OCI-LY7 (cell line): ENCODE measurements at regions not wholly inside any gene's neighbourhood (a gene's known extent, or its start where the extent isn't known, plus 50 kb on each side); places are given as distances from the start of the nearest gene placed in this dataset.

ENCODE experiments used
- BruUV-seq: library from RNA; stranded (reverse); fragments of 400-500 nt; replicated peaks from 2 replicates; lab custom pipeline; 2021; lab: Mats Ljungman, UMichigan
- CTCF ChIA-PET: fragments of 300-600 bp; sonication (Branson Sonifier 250); formaldehyde crosslinking; loops from one replicate; lab custom pipeline; 2022; ENCODE audit warnings: antibody characterized with exemption; ENCODE audit not compliant: unreplicated experiment; lab: Charles Lee
- POLR2A ChIA-PET: fragments of 300-600 bp; sonication (Branson Sonifier 250); formaldehyde crosslinking; loops from one replicate; lab custom pipeline; 2022; ENCODE audit warnings: antibody characterized with exemption; lab: Charles Lee
- DNase-seq: peaks from one replicate; pipeline ENCODE4 v3.0.0-alpha.2; 2015; ENCODE audit warnings: low spot score
- H2AFZ ChIP-seq: fragments of 200-600 bp; sonication (generic), shearing (Covaris generic); 2 replicates; pipeline ENCODE4 v1.6.1; 2014; ENCODE audit warnings: mild to moderate bottlenecking, antibody characterized with exemption, low read length, moderate library complexity
- H3K27ac ChIP-seq: fragments of 200-600 bp; sonication (generic); 2 replicates; pipeline ENCODE4 v1.5.1; 2014; ENCODE audit warnings: mixed run types, low read depth, mild to moderate bottlenecking, moderate library complexity, low read length, inconsistent platforms; ENCODE audit not compliant: poor library complexity, severe bottlenecking
- H3K36me3 ChIP-seq: fragments of 200-600 bp; sonication (generic); 2 replicates; pipeline ENCODE4 v1.6.1; 2014; ENCODE audit warnings: mild to moderate bottlenecking, antibody characterized with exemption, low read length, moderate library complexity, mixed read lengths; ENCODE audit not compliant: insufficient read depth
- H3K4me1 ChIP-seq: fragments of 200-600 bp; sonication (generic); 2 replicates; pipeline ENCODE4 v1.5.1; 2014; ENCODE audit warnings: mild to moderate bottlenecking, low read length; ENCODE audit not compliant: insufficient read depth, poor library complexity, severe bottlenecking
- H3K4me2 ChIP-seq: fragments of 200-600 bp; sonication (generic); 2 replicates; pipeline ENCODE4 v1.6.1; 2014; ENCODE audit warnings: mild to moderate bottlenecking, low read length
- H3K4me3 ChIP-seq: fragments of 200-600 bp; sonication (generic); 2 replicates; pipeline ENCODE4 v1.5.1; 2014; ENCODE audit warnings: mild to moderate bottlenecking, low read depth, low read length; ENCODE audit not compliant: poor library complexity, severe bottlenecking
- H3K79me2 ChIP-seq: fragments of 200-600 bp; sonication (generic); 2 replicates; pipeline ENCODE4 v1.6.1; 2016; ENCODE audit warnings: low read depth, mild to moderate bottlenecking, low read length, moderate library complexity, mixed read lengths; ENCODE audit not compliant: insufficient read depth
- H3K9me2 ChIP-seq: fragments of 200-600 bp; sonication (generic); 2 replicates; pipeline ENCODE4 v1.6.1; 2016; ENCODE audit warnings: mild to moderate bottlenecking, low read length, mixed read lengths; ENCODE audit not compliant: insufficient read depth
- H3K9me3 ChIP-seq: fragments of 200-600 bp; sonication (generic); 2 replicates; pipeline ENCODE4 v1.6.1; 2014; ENCODE audit warnings: mild to moderate bottlenecking, mixed run types, low read length, mixed read lengths
- H4K20me1 ChIP-seq: fragments of 200-600 bp; sonication (generic); 2 replicates; pipeline ENCODE4 v1.6.1; 2014; ENCODE audit warnings: mild to moderate bottlenecking, antibody characterized with exemption, low read length, moderate library complexity, mixed read lengths; ENCODE audit not compliant: insufficient read depth
- EZH2phosphoT487 ChIP-seq: fragments of 200-600 bp; sonication (generic); IDR thresholded peaks from 2 replicates; pipeline ENCODE4 v1.6.1; 2018; ENCODE audit warnings: low read depth, borderline replicate concordance, mild to moderate bottlenecking, mixed run types, antibody characterized with exemption, low read length, moderate library complexity, mixed read lengths
- intact Hi-C: fragments of 100-400 bp; cut with micrococcal nuclease; formaldehyde crosslinking; loops from one replicate; pipeline ENCODE4 v1.10.0; 2022; ENCODE audit not compliant: unreplicated experiment
- TF ChIP-seq, protein P1 (sequence below): fragments of 200-600 bp; sonication (generic); conservative IDR thresholded peaks from 2 replicates; pipeline ENCODE4 v1.5.1; 2014; ENCODE audit warnings: mild to moderate bottlenecking, antibody characterized with exemption, low read length, moderate library complexity, mixed read lengths

DNA sequence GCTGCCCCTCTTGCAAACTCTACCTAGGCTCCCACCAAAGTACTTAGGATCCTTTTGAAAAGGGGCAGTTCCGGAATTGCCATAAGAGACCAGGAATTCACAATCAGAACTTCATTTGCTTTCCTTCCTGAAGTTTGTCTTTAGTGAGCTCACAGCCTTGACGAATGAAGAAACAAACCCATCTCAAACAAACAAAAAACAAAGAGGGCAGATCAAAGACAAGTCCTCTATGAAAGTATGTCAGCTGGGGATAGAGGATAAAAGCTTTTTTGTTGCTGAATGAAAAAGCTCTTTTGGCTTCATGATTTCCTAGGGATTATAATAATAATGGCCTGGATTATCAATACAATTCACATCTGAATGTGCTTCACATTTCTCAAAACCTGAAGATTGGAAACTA is 357.9 kb upstream of the DUSP10 start:
- Histone ChIP-seq H3K4me2 (no peak overlapping the region), H3K36me3 (no peaks in the 10 kb centered on the region), H2AFZ (no peak overlapping the region), H3K27ac (no peak overlapping the region), H3K4me3 (no peak overlapping the region), H3K9me3 (no peaks in the 10 kb centered on the region), H4K20me1 (no peaks in the 10 kb centered on the region), H3K4me1 (no peaks in the 10 kb centered on the region), H3K9me2 (no peaks in the 10 kb centered on the region), H3K79me2 (no peaks in the 10 kb centered on the region)
- DNase-seq: no peak
- ChIA-PET CTCF (no interaction called here), POLR2A (interaction anchor here (0.6 to 1.0 kb wide), 3 partner anchors 56 to 281 kb away, joined by 3 to 4 read pairs (median 3); no protein-coding TSS in a partner anchor)
- intact Hi-C loops: no loop called here
- no peak for TF ChIP-seq EZH2phosphoT487
- TF ChIP-seq, protein P1, sequence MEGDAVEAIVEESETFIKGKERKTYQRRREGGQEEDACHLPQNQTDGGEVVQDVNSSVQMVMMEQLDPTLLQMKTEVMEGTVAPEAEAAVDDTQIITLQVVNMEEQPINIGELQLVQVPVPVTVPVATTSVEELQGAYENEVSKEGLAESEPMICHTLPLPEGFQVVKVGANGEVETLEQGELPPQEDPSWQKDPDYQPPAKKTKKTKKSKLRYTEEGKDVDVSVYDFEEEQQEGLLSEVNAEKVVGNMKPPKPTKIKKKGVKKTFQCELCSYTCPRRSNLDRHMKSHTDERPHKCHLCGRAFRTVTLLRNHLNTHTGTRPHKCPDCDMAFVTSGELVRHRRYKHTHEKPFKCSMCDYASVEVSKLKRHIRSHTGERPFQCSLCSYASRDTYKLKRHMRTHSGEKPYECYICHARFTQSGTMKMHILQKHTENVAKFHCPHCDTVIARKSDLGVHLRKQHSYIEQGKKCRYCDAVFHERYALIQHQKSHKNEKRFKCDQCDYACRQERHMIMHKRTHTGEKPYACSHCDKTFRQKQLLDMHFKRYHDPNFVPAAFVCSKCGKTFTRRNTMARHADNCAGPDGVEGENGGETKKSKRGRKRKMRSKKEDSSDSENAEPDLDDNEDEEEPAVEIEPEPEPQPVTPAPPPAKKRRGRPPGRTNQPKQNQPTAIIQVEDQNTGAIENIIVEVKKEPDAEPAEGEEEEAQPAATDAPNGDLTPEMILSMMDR: no peak
- BruUV-seq: no TSS peak

DNA sequence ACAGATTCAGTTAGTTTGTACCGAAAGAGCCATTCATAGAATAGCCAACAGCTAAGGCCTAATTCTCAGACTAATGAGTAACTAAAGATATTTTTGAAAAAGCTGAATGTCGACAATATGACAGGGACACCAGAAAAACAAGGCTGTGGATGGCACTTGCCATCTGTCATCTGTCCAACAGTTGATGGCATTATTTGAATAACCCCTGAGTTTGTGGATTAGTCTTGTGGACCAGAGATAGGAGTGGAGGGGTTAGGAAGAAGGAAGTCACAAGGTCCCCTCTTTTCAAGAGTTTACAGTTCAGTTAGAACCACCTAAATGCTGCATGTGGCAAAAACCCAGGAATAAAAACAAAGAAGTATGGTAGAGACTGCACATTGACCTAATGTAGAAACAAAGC is 356.5 kb upstream of the DUSP10 start:
- intact Hi-C loops: no loop called here
- no TSS peak for BruUV-seq
- no peaks in the 10 kb centered on the region for H3K9me3 ChIP-seq
- no peak overlapping the region for H2AFZ ChIP-seq
- ChIA-PET POLR2A (no interaction called here), CTCF (no interaction called here)
- no peaks in the 10 kb centered on the region for H4K20me1 ChIP-seq
- no peaks in the 10 kb centered on the region for H3K4me1 ChIP-seq
- no peak overlapping the region for H3K27ac ChIP-seq
- H3K4me3 ChIP-seq: no peak overlapping the region
- TF ChIP-seq, protein P1: no peak
- TF ChIP-seq EZH2phosphoT487: no peak
- H3K79me2 ChIP-seq: no peaks in the 10 kb centered on the region
- H3K36me3 ChIP-seq: no peaks in the 10 kb centered on the region
- H3K4me2 ChIP-seq: no peak overlapping the region
- no peaks in the 10 kb centered on the region for H3K9me2 ChIP-seq
- no peak for DNase-seq

DNA sequence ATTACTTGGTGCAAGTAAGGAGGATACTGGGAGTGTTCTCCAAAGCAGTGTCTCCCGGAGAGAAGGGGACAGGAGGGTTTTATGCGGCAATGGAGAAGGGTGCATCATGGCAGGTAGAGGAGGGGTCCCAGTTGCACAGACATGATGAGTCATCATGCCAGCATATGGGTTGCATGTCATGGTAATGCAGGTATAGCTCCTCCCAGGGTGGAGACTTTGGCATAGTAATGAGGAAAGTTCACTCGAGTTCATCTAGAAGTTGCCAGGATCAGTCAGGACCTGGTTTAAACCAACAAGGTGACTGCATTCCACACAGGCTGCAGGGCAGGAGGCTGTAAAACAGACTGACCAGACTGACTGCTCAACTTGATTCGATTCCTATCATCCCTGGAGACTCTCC is 355.7 kb upstream of the DUSP10 start:
- ChIA-PET POLR2A (no interaction called here), CTCF (no interaction called here)
- intact Hi-C loops: loop anchor here (2.0 kb wide), 1 partner anchor 357 kb away; no protein-coding TSS in a partner anchor

More for the DNA sequence above, 355.7 kb upstream of the DUSP10 start:
- no peaks in the 10 kb centered on the region for H3K9me3 ChIP-seq
- H3K4me1 ChIP-seq: no peaks in the 10 kb centered on the region
- no peaks in the 10 kb centered on the region for H3K9me2 ChIP-seq
- H3K79me2 ChIP-seq: no peaks in the 10 kb centered on the region
- H4K20me1 ChIP-seq: no peaks in the 10 kb centered on the region
- no peak overlapping the region for H3K4me3 ChIP-seq
- no peak for TF ChIP-seq EZH2phosphoT487
- TF ChIP-seq, protein P1: no peak
- no peak for DNase-seq
- no peak overlapping the region for H3K27ac ChIP-seq
- no TSS peak for BruUV-seq
- no peaks in the 10 kb centered on the region for H3K36me3 ChIP-seq
- no peak overlapping the region for H2AFZ ChIP-seq
- no peak overlapping the region for H3K4me2 ChIP-seq
